Stimulated activated CD8-positive, alpha-beta memory T cell treated with anti-CD3 and anti-CD28 coated beads, Interleukin-12 subunit alpha, Interleukin-12 subunit beta, amount 100 ng/mL, for 1 hour (primary cell): ENCODE measurements at regions not wholly inside any gene's neighbourhood (a gene's known extent, or its start where the extent isn't known, plus 50 kb on each side); places are given as distances from the start of the nearest gene placed in this dataset.
"Not testable (repeated sequence)": the region's sequence is repeated elsewhere in the genome, so short reads cannot be mapped to it uniquely, and the experiment has no call there.

Experiments used
- DNase-seq: peaks from one replicate; pipeline ENCODE4 v3.0.0-alpha.2; 2020; ENCODE audit warnings: low read depth

DNA sequence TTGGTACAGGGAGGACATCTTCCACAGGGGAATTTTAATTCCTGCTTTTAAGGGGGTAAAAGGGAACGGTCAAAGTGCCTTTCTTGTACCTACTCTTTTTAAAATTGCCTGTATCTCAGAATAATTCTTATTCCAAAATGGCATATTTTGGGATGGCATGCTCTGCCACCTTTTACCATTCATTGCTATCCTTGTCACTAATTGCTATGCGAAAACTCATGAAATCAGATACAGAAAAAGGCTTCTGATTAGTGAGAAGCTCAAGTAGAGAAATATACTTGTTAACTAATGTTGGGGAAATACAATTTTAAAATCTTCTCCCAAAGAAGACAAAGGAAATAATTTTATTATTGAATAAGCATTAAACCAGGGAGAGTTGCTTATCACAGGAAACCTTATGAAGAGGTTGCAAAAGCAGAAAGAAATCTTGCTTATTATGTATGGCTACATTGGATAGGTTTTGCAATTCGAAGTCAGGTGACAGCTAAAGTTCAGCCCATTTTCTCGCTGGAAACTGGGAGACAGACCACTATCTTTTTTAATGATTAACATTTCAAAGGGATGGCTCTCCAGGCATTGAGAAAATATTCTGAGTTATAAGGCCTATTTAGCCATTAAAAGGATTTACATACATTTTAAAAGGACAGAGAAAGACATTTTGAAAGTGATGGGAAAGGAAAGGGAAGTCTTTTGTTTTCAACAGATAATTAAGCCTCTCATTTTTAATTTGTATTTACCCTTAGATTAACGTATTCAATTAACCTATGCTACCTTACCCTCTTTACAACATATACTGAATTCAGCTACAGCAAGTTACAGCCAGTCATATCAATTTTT, 110.3 kb upstream of the PRSS16 start:
- no peak for DNase-seq

DNA sequence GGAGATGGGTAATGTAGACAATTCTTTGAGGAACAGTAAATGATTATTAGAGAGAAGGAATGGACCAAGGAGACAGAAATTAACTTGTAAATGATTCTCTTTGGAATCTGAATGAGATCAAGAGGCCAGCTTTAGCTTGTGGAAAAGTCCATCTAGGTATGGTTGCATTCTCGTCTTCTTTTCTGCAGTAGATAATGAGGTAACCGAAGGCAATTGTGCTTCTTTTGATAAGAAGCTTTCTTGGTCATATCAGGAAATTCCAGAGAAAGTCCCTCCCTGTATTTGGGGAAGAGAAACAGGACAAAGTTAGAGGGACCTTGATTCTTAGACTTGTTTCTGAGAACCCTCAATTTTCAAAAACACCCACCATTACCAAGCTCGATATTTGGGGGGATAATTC, 109.1 kb upstream of the PRSS16 start:
- no peak for DNase-seq

DNA sequence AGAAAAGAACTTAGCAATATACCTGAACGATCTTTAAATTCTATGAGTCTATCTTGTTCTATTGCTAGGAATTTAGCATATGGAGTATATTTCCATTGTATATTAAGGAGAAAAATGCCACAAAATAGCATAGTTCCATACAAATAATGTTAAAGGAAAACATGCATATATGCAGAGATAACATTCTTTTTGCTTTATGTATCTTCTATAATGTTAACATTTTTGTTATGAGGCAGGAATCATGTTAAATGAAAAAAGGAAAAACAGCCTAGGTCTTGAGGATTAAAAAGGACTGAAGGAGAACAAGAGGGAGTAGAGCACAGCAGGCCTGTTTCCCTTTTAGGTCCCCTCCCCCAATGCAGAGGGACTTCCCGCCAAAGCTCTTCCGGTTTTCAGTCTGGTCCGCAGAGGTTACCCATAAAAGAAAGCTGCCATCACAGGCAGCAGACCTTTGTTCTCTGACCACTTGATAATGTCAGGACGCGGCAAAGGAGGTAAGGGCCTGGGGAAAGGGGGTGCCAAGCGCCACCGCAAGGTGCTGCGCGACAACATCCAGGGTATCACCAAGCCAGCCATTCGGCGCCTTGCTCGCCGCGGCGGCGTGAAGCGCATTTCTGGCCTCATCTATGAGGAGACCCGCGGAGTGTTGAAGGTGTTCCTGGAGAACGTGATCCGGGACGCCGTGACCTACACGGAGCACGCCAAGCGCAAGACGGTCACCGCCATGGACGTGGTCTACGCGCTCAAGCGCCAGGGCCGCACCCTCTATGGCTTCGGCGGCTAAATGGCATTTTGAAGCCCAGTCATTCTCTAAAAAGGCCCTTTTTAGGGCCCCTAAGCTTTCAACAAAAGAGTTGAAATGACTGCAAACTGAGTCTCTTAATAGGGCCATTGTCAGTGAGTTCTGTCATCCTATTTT, 108.4 kb upstream of the PRSS16 start:
- DNase-seq: peak; percentile 30

DNA sequence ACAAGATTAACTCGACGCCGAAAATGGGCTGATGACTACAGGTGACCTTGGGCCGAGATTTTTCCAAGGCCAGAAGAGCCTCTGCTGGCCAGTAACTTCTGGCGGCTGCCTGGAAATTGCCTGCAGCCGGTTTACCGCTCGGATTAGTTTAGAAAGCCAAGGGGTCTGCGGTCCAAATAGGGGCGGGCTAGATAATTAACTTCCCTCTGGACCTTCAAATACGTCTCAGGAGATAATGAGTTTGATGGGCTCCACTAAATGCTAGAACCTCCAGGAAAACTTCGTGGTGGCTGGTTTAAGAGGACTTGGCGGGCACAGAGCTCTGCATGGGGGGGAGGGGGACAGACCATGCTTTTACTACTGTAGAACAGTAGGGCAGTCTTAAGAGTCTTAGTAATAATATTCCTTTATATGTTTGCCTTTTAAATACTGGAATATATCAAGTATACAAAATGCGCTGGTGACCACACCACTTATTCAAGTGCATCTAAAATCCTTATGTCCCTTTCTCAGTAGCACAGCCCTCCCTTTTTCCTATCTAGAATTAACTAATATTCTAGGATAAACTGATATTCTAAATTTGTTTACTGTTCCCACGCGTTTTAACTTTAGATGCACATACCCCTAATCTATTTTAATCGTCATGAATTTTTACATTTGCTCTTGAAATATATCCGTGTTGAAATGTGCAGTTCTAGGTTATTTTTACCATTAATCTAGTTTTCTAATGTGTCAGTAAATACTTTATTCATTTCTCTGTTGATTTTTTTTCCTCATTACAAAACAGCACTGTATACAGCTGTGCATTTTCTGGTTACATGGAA, 107.5 kb upstream of the PRSS16 start:
- no peak for DNase-seq

DNA sequence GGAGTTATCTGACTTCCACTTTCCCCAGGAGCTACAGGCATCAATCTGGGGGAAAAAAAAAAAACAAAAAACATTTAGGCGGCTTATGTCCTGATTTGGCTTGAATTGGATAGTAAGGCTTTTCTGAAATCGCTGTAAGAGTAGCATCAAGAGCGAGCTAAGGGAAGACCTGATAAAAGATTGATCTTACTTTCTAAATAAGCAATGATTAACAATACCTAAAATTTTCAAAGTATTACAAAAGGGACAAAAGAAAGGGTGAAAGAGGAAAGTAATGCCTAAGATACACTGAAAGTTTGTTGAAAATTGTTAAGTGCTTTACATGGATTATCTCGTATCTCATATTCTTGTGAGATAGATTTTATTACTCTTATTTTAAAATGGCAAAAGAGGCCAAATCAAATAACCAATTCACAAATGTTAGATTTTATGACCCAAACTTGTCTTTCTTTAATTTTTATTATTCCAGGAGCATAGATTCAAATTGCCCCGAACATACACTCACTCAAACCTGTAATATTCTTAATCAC, 106.4 kb upstream of the PRSS16 start:
- DNase-seq: no peak

DNA sequence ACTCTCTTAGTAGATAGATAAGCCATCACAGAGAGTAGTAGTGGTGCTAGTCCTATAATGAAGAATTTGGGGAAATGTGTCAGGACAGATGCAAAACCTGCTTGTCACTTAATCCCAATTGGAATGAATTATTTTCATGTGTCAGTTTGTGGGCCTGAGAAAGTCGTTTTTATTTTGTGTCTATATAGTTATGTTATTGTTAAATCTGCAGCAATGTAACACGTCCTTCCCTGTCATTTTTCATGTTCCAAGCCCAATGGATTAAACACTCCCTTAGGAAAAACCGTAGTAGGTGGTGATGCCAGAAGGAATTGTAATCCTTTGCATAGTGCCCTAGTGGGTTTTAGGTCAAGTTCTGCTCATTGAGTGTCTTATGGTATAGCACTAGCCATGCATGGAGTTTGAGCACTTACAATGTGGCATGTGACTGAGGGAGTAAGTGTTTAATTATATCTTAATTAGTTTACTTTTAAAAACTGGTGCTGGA, 105.9 kb upstream of the PRSS16 start:
- DNase-seq: no peak

DNA sequence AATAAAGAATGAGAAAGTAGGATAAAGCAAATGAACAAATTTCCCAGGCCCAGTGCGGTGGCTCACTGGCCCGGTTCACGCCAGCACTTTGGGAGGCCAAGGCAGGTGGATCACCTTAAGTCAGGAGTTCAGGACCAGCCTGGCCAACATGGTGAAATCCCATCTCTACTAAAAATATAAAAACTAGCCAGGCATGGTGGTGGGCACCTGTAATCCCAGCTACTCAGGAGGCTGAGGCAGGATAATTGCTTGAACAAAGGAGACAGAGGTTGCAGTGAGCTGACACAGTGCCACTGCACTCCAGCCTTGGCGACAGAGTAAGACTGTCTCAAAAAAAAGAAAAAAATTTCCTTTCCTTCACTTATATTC, 104.5 kb upstream of the PRSS16 start:
- not testable (repeated sequence) for DNase-seq

DNA sequence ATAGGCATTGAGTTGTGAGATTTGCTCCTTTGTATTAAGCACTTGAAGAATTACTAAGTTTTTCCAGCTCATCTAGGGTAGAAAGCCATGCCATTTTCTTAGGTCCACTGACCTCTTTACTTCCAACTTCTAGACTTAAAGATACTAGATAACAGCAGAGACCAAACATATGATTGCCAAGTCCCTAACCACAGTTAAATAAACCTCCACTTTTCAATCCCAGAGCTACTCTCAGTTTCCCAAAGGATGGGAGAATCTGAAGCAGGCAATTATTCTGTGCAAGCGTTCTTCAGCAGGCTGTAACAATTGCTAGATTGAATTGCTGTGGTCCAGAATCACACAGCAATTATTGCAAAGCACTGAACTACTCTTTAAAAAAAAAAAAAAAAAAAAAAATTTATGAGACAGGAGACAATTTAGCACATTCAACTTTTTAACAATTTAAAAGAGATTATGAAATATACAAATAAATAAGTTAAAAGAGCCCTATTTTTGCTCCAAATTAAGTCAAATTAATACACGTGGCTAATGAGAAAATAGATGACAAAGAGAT, 104.0 kb upstream of the PRSS16 start:
- DNase-seq: no peak

DNA sequence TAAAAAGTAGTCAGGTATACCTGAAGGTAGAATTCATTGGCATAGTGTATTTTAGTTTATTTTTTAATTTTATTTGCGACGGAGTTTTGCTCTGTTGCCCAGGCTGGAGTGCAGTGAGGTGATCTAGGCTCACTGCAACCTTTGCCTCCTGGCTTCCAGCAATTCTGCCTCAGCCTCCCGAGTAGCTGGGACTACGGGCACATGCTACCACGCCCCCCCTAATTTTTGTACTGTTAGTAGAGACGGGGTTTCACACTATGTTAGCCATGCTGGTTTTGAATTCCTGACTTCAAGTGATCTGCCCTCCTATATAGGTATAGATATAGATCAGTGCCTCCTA, 102.8 kb upstream of the PRSS16 start:
- DNase-seq: no peak

DNA sequence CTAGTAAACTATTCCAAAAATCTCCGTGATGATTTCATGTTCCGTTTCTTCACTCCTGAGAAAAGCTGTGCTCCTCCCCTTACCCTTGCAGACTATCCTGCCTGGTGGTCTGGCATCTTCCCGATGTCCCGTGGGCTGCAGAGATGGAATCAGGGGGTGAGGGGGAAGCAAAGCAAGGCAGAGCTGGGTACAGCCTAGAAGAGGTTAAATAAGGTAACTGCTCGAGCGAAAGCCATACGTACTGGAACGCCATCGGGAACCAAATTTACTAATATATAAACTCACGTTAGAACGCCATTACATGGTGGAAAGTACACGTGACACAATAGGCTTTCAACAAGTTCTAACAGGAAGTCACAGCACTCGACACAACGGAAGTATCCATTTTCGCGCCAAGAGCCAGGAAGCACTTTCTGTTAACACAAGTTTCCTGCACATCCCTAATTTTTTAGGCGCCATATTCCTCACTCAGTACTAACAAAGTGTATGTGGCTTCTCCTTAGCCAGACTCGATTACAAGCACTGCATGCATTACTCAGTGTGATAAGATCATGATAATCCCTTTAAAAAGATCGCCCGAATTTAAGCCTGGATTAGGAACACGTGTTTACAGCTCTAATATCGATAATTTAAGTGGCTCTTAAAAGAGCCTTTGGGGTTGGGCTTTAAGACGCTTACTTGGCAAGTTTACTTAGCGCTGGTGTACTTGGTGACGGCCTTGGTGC, 101.6 kb upstream of the PRSS16 start:
- peak; percentile 52 for DNase-seq

DNA sequence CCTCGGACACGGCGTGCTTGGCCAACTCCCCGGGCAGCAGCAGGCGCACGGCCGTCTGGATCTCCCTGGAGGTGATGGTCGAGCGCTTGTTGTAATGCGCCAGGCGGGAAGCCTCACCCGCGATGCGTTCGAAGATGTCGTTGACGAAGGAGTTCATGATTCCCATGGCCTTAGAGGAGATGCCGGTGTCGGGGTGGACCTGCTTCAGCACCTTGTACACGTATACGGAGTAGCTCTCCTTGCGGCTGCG, 101.1 kb upstream of the PRSS16 start:
- not testable (repeated sequence) for DNase-seq

DNA sequence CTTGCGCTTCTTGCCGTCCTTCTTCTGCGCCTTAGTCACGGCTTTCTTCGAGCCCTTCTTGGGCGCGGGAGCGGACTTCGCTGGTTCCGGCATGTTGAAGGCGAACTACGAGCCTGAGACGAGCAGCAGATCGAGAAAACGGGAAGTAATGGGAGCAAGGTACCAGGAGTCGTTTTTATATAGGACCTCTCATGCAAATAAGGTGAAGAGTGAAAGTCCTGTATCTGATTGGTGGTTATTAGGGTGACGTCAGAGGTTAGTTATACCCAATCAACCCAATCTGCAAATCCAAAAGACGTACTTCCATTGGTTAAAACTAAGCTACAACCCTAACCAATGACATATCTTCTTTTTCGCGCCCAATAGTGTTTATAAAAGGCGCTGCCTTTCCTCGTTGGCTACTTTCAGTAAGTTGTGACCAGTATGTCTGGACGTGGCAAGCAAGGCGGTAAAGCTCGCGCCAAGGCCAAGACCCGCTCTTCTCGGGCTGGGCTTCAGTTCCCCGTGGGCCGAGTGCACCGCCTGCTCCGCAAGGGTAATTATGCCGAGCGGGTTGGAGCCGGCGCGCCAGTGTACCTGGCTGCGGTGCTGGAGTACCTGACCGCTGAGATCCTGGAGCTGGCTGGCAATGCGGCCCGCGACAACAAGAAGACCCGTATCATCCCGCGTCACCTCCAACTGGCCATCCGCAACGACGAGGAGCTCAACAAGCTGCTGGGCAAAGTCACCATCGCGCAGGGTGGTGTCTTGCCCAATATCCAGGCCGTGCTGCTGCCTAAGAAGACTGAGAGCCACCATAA, 100.6 kb upstream of the PRSS16 start:
- DNase-seq: peak; percentile 62

DNA sequence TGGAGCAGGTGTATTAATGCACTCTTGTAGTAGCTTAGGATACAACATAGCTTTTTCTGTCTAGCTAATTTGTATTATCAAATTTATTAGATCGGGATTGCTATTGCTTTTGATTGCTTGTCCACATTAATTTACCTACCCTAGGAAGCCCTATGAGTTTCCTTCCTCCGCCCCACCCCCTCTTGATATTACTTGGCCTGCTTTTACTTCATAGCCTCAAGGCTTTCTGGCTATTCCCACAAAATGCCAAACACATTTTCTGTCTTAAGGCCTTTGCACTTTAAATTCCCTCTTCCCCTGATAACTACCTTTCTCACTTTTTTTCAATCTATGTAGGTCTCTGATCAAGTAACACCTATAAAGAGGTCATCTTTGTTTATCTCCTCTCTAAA, 99.1 kb upstream of the PRSS16 start:
- no peak for DNase-seq

DNA sequence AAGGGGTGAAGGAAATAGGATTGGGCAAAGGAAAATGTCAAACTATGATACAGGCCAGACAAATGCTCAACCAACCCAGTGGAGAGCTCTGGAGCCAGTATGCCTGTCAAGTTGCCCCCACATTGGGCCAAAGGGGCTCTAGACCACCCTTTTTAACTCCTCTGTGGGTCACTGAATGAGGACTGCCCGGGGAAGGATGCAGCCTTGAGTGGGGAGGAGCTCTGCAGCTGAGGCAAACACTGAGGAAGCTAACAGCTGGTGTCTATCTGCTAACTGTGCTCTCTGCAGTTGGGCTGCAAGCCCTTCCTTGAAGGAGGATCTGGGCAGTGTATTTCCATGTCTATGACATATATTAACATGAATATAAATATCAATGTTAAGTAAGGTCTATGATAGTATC, 98.4 kb upstream of the PRSS16 start:
- DNase-seq: no peak

DNA sequence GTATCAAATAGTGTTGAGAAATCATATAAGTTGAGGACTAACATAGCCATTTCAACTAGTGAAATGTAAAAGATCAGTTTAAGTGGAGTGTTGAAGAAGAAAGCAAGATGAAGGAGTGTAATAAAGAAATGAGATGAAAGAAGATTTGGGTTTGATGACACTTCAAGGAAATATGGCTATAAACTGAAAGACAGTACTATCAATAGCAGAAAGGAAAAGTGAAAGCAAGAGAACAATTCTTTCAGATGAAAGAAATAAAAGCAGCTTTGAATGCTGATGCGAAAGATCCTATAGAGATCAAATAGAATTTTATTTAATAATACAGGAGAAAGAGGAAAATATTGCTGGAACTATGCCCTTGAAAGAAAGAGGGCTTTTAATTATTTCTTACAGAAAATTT, 92.8 kb upstream of the PRSS16 start:
- no peak for DNase-seq

DNA sequence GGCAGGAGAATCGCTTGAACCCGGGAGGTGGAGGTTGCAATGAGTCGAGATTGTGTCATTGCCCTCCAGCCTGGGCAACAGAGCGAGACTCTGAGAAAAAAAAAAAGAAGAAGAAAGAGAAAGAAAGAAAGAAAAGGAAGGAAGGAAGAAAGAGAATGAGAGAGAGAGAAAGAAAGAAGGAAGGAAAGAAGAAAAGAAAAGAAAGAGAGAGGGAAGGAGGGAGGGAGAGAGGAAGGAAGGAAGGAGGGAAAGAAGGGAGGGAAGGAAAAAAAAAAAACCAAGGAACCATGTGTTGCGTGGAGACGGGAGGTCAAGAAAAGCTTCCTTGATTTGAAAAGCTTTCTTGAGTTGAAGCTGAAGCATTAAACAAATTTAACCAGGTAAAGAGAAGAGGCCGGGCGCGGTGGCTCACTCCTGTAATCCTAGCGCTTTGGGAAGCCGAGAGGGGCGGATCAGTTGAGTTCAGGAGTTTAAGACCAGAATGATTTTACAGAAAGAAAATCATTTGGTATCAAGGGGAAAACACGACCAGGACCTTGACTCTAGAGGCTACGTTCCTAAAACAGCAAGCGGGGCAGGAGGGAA, 90.5 kb upstream of the PRSS16 start:
- DNase-seq: no peak

DNA sequence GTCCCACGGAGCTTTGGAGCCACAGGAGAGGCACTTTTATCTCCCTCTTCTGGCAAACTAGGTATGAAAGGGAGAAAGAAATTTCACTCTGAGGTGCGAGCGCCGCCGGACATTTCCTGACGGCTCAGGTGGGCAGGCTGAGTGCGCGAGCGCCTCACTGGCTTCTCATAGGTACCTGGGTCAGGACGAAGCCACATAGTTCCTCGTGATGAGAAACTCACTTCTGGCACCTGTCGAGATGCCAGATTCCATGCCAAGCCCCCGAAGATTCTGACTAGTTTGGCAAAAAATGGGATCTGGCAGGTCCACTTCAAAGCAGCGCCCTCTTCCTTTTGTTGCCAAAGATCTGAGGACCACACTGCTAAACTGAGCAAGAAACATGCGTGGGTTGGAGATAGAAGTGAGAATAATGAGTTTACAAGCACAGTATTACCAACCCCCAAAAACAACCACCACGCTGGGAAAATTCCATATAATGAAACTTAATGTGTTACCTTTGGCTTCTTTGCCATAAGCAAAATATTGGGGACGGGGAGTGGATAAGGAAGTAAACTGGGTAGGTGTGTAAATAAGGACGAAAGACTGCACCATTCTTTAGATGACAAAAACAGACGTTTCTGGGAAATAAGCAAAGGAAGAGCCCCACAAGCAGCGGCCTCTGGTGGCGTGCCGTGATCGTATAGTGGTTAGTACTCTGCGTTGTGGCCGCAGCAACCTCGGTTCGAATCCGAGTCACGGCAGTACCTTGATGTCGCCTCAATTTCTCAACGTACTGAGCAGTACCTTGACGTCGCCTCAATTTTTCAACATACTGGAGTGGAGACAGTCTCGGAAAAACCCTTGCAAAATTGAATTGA, 89.8 kb upstream of the PRSS16 start:
- peak; percentile 68 for DNase-seq

DNA sequence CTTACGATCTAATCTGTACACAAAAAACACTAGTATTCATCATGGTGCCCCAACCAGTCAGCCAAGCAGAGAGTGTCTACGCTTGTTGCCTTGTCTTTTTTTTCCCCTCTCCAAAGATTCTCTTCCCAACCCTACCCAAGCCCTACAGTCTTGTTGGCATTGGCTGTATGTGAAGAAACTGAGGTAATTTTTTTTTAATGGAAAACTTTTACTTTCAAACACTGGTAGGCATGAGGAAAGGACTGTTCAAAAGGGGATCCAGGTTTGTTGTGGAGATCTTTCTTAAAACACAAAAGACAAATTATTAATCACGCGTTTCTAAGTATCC, 89.2 kb upstream of the PRSS16 start:
- no peak for DNase-seq

DNA sequence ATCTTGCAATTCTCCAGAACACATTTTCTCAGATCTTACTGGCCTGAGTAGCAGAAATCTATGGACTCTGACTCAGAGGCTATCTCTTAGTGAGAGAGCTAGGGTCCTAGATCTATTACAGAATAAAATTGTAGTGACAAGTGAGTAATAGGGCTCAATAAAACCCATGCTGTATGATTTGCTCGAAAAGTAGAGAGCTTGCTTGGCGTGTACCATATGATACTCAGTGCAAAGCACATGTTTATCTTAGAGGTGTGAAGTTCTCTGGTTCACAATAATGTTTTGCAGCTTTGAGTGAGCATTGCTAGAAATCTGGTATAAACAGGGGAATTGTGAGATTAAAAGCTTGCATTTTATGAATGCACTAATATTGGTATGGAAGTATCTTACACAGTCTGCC, 87.8 kb upstream of the PRSS16 start:
- no peak for DNase-seq
